ENCODE measurements at regions not wholly inside any gene's neighbourhood (a gene's known extent, or its start where the extent isn't known, plus 50 kb on each side); places are given as distances from the start of the nearest gene placed in this dataset.

- no peak for ATAC-seq
- no peaks in the 10 kb centered on the region for H3K9me3 Mint-ChIP-seq
- H3K4me3 Mint-ChIP-seq: no peak overlapping the region
- H3K27ac Mint-ChIP-seq: no peak overlapping the region
- DNase-seq: no peak
- H3K4me1 Mint-ChIP-seq: no peaks in the 10 kb centered on the region
- H3K27me3 Mint-ChIP-seq: no peaks in the 10 kb centered on the region
Measured at GRCh38 chr2:52968043-52968442, 799.6 kb upstream of the CHAC2 start.

GRCh38 chr2:52964916-52965530, 802.6 kb upstream of the CHAC2 start:
- H3K4me1 Mint-ChIP-seq: no peaks in the 10 kb centered on the region
- H3K9me3 Mint-ChIP-seq: peaks cover 5 to 10% of the 10 kb centered on the region in 2 donors
- H3K27ac Mint-ChIP-seq: no peak overlapping the region
- DNase-seq: no peak
- no peak overlapping the region for H3K4me3 Mint-ChIP-seq
- ATAC-seq: no peak
- H3K27me3 Mint-ChIP-seq: no peaks in the 10 kb centered on the region

- Mint-ChIP-seq H3K4me3 (no peak overlapping the region), H3K27ac (no peak overlapping the region), H3K4me1 (no peaks in the 10 kb centered on the region), H3K9me3 (peaks cover 10 to 14% of the 10 kb centered on the region in 2 donors), H3K27me3 (no peaks in the 10 kb centered on the region)
- ATAC-seq (no peak), DNase-seq (no peak)
Measured at GRCh38 chr2:52961403-52961802, 806.2 kb upstream of the CHAC2 start.

GRCh38 chr2:52960881-52961280, 806.7 kb upstream of the CHAC2 start:
- ATAC-seq (no peak), DNase-seq (no peak)
- Mint-ChIP-seq H3K27me3 (no peaks in the 10 kb centered on the region), H3K27ac (no peak overlapping the region), H3K4me3 (no peak overlapping the region), H3K9me3 (peaks cover 10 to 14% of the 10 kb centered on the region in 2 donors), H3K4me1 (no peaks in the 10 kb centered on the region)

GRCh38 chr2:52959801-52960200, 807.8 kb upstream of the CHAC2 start:
- ATAC-seq: no peak
- Mint-ChIP-seq H3K27me3 (no peaks in the 10 kb centered on the region), H3K4me3 (no peak overlapping the region), H3K27ac (no peak overlapping the region), H3K4me1 (no peaks in the 10 kb centered on the region), H3K9me3 (peaks cover 10 to 14% of the 10 kb centered on the region in 2 donors)
- DNase-seq: no peak

GRCh38 chr2:52956766-52957165, 810.8 kb upstream of the CHAC2 start:
- Mint-ChIP-seq H3K9me3 (peaks cover 0 to 14% of the 10 kb centered on the region in 2 donors), H3K4me1 (no peaks in the 10 kb centered on the region), H3K27ac (no peak overlapping the region), H3K4me3 (no peak overlapping the region), H3K27me3 (no peaks in the 10 kb centered on the region)
- DNase-seq (no peak), ATAC-seq (no peak)

GRCh38 chr2:52956118-52956517, 811.5 kb upstream of the CHAC2 start:
- no peak for DNase-seq
- Mint-ChIP-seq H3K9me3 (peaks cover 0 to 13% of the 10 kb centered on the region in 2 donors), H3K27ac (no peak overlapping the region), H3K4me3 (no peak overlapping the region), H3K27me3 (no peaks in the 10 kb centered on the region), H3K4me1 (no peaks in the 10 kb centered on the region)
- no peak for ATAC-seq

GRCh38 chr2:52955079-52955478, 812.5 kb upstream of the CHAC2 start:
- ATAC-seq (no peak), DNase-seq (no peak)
- Mint-ChIP-seq H3K4me1 (no peaks in the 10 kb centered on the region), H3K4me3 (no peak overlapping the region), H3K9me3 (peaks cover 0 to 8% of the 10 kb centered on the region in 2 donors), H3K27me3 (no peaks in the 10 kb centered on the region), H3K27ac (no peak overlapping the region)

GRCh38 chr2:52940101-52940500, 827.5 kb upstream of the CHAC2 start:
- Mint-ChIP-seq H3K27ac (no peak overlapping the region), H3K9me3 (peaks cover 4 to 7% of the 10 kb centered on the region in 2 donors), H3K4me3 (no peak overlapping the region), H3K27me3 (no peaks in the 10 kb centered on the region), H3K4me1 (no peaks in the 10 kb centered on the region)
- ATAC-seq (no peak), DNase-seq (no peak)

GRCh38 chr2:52939250-52939649, 828.4 kb upstream of the CHAC2 start:
- H3K27me3 Mint-ChIP-seq: no peaks in the 10 kb centered on the region
- no peak for ATAC-seq
- H3K27ac Mint-ChIP-seq: no peak overlapping the region
- H3K9me3 Mint-ChIP-seq: peaks cover 4 to 7% of the 10 kb centered on the region in 2 donors
- H3K4me1 Mint-ChIP-seq: no peaks in the 10 kb centered on the region
- no peak for DNase-seq
- H3K4me3 Mint-ChIP-seq: no peak overlapping the region

- DNase-seq: no peak
- Mint-ChIP-seq H3K4me1 (no peaks in the 10 kb centered on the region), H3K4me3 (no peak overlapping the region), H3K27me3 (no peaks in the 10 kb centered on the region), H3K9me3 (peaks cover 0 to 4% of the 10 kb centered on the region in 2 donors), H3K27ac (no peak overlapping the region)
- ATAC-seq: no peak
Measured at GRCh38 chr2:52936029-52936428, 831.6 kb upstream of the CHAC2 start.

- H3K27me3 Mint-ChIP-seq: no peaks in the 10 kb centered on the region
- peaks cover 9 to 11% of the 10 kb centered on the region in 2 donors for H3K9me3 Mint-ChIP-seq
- no peak overlapping the region for H3K4me3 Mint-ChIP-seq
- DNase-seq (no peak), ATAC-seq (no peak)
- no peak overlapping the region for H3K27ac Mint-ChIP-seq
- no peaks in the 10 kb centered on the region for H3K4me1 Mint-ChIP-seq
Measured at GRCh38 chr2:52934920-52935640, 832.5 kb upstream of the CHAC2 start.

- H3K27ac Mint-ChIP-seq: no peak overlapping the region
- ATAC-seq (no peak), DNase-seq (no peak)
- no peaks in the 10 kb centered on the region for H3K4me1 Mint-ChIP-seq
- H3K9me3 Mint-ChIP-seq: peaks cover 12 to 16% of the 10 kb centered on the region in 2 donors
- H3K4me3 Mint-ChIP-seq: no peak overlapping the region
- no peaks in the 10 kb centered on the region for H3K27me3 Mint-ChIP-seq
Measured at GRCh38 chr2:52934323-52934898, 833.2 kb upstream of the CHAC2 start.

GRCh38 chr2:52933878-52934277, 833.7 kb upstream of the CHAC2 start:
- no peak for ATAC-seq
- H3K27me3 Mint-ChIP-seq: no peaks in the 10 kb centered on the region
- H3K9me3 Mint-ChIP-seq: peaks cover 14 to 21% of the 10 kb centered on the region in 2 donors

GRCh38 chr2:52931660-52932059, 835.9 kb upstream of the CHAC2 start:
- DNase-seq (no peak), ATAC-seq (no peak)
- Mint-ChIP-seq H3K4me1 (no peaks in the 10 kb centered on the region), H3K9me3 (peaks cover 18 to 27% of the 10 kb centered on the region in 2 donors), H3K4me3 (no peak overlapping the region), H3K27me3 (no peaks in the 10 kb centered on the region), H3K27ac (no peak overlapping the region)

More at GRCh38 chr2:52933878-52934277, 833.7 kb upstream of the CHAC2 start:
- Mint-ChIP-seq H3K4me3 (no peak overlapping the region), H3K27ac (no peak overlapping the region), H3K4me1 (no peaks in the 10 kb centered on the region)
- DNase-seq: no peak

- H3K9me3 Mint-ChIP-seq: peaks cover 18 to 27% of the 10 kb centered on the region in 2 donors
- H3K4me3 Mint-ChIP-seq: no peak overlapping the region
Measured at GRCh38 chr2:52929412-52929811, 838.2 kb upstream of the CHAC2 start.

More at GRCh38 chr2:52929412-52929811, 838.2 kb upstream of the CHAC2 start:
- no peaks in the 10 kb centered on the region for H3K27me3 Mint-ChIP-seq
- DNase-seq (no peak), ATAC-seq (no peak)
- no peaks in the 10 kb centered on the region for H3K4me1 Mint-ChIP-seq
- H3K27ac Mint-ChIP-seq: no peak overlapping the region

Measured in stimulated activated naive CD8-positive, alpha-beta T cell treated with anti-CD3 and anti-CD28 coated beads, Interleukin-15, amount 100 ng/mL, for 72 hours (primary cell).